ENCODE measurements at regions not wholly inside any gene's neighbourhood (a gene's known extent, or its start where the extent isn't known, plus 50 kb on each side); places are given as distances from the start of the nearest gene placed in this dataset.

DNA sequence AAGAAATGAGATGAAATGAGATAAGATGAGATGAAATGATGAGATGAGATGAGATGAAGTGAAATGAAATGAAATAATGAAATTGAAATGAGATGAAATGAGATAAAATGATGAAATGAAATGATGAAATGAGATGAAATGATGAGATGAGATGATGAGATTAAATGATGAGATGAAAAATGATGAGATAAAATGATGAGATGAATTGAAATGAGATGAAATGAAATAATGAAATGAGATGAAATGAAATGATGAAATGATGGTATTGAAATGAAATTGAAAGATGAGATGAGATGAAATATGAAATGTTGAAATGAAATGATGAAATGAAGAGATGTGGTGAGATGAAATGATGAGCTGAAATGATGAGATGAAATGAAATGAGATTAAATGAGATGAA, 231.0 kb downstream of the GOLGA6L6 start:
- TF ChIP-seq, protein P1, sequence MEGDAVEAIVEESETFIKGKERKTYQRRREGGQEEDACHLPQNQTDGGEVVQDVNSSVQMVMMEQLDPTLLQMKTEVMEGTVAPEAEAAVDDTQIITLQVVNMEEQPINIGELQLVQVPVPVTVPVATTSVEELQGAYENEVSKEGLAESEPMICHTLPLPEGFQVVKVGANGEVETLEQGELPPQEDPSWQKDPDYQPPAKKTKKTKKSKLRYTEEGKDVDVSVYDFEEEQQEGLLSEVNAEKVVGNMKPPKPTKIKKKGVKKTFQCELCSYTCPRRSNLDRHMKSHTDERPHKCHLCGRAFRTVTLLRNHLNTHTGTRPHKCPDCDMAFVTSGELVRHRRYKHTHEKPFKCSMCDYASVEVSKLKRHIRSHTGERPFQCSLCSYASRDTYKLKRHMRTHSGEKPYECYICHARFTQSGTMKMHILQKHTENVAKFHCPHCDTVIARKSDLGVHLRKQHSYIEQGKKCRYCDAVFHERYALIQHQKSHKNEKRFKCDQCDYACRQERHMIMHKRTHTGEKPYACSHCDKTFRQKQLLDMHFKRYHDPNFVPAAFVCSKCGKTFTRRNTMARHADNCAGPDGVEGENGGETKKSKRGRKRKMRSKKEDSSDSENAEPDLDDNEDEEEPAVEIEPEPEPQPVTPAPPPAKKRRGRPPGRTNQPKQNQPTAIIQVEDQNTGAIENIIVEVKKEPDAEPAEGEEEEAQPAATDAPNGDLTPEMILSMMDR (IDR thresholded peaks at IDR 0.05), result no peak
- TF ChIP-seq YY1 (IDR thresholded peaks at IDR 0.05; ENCODE audit: low read depth), result no peak
- no peak for TF ChIP-seq JUND (IDR thresholded peaks at IDR 0.05)
- no peak for TF ChIP-seq RFX5 (IDR thresholded peaks at IDR 0.05; ENCODE audit: low read length)
- no peak for TF ChIP-seq EP300 (IDR thresholded peaks at IDR 0.05; ENCODE audit: borderline replicate concordance in 1 of 2, low read depth in 1 of 2, low read length in 1 of 2)
